T-helper 2 cell (primary cell): ENCODE measurements at regions not wholly inside any gene's neighbourhood (a gene's known extent, or its start where the extent isn't known, plus 50 kb on each side); places are given as distances from the start of the nearest gene placed in this dataset.
"Not testable (repeated sequence)": the region's sequence is repeated elsewhere in the genome, so short reads cannot be mapped to it uniquely, and the experiment has no call there.

Experiments used
- DNase-seq, 5 experiments: peaks; one replicate each; pipeline versions ENCODE4 v3.0.0 to v3.0.0-alpha.2; 2012 to 2022

- DNase-seq, result no peak
Measured at GRCh38 chrX:1906028-1906427, 291.2 kb downstream of the ASMT start.

- DNase-seq, result not testable (repeated sequence)
Measured at GRCh38 chrX:1908996-1909395, 294.1 kb downstream of the ASMT start.

GRCh38 chrX:1909419-1910206, 294.8 kb downstream of the ASMT start:
- no peak for DNase-seq

DNA sequence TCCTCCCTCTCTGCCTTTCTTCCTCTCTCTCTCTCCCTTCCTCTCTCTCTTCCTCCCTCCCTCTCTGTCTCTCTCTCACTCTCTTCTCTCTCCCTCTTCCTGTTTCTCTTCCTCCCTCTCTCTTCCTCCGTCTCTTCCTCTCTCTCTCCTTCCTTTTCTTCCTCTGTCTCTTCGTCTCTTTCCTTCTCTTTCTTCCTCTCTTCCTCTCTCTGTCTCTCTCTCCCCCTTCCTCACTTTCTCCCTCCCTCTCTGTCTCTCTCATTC, 295.3 kb downstream of the ASMT start:
- no peak for DNase-seq

- DNase-seq, result no peak
Measured at GRCh38 chrX:1911401-1912128, 296.7 kb downstream of the ASMT start.

DNA sequence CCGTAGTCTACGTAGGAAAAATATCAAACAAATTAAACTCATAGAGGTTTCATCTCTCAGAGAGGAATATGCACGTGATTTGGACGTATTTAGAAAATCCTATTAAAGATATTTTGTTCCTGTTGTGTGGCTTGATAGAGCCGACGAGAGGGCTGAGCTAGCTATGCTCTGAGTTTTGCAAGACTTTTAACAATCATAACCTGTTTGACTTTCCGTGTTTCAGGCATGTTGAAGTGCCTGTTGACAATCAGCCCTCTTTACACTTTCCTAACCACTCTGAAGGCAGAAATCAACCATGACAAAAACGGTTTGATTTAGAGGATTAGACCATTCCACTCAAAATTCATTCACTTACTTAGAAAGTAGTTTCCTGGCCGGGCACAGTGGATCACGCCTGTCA, 297.3 kb downstream of the ASMT start:
- DNase-seq, result no peak

GRCh38 chrX:1914606-1915365, 299.9 kb downstream of the ASMT start:
- DNase-seq, result no peak

DNA sequence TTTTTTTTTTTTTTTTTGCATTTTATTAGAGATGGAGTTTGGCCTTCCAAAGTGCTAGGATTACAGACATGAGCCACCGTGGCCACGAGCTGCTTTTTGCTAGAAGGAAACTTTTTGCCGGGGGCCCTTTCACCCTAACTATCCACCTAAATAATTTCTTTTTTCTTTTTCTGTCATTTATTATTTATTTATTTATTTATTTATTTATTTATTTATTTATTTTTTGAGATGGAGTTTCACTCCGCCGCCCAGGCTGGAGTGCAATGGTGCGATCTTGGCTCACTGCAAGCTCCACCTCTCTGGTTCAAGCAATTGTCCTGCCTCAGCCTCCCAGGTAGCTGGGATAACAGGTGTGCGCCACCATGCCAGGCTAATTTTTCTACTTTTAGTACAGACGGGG, 303.9 kb downstream of the ASMT start:
- no peak for DNase-seq

DNA sequence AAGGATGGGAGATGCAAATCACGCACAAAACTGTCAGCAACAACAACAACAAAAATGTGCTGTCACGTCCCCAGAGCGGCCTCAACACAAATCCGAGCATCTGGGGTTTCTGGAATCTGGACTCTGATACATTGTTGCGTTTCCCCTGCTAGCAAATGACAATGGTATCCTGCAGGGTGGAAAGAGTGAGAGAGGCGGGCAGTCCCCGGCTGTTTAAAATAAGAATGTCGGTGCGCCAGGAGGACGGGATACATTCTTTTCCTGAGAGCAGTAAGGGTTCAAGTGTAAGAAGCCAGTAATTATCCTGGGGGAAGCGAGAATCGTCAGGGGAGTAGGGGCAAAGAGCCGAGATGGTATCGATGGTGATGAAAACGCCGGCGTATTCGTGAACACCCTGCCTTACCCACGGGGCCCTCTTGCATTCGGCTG, 310.2 kb downstream of the ASMT start:
- no peak for DNase-seq

DNA sequence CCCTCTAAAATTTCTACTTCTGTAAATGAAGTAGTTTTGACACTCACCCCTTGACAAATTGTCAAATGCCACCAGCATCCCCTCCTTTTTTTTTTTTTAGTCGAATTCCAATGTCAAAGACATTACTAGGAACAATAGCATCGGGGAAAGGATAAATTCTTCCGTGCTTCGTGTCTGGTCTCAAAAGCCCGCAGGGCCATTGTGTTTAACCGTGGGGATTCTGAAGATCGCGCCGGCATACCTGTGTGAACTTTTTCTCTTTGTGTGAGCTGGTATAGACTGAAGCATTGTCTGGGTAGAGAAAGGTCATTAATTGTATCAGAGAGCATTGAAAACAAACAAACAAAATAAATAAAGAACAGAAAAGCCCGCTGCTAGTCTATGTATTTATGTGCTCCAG, 313.9 kb downstream of the ASMT start:
- no peak for DNase-seq

GRCh38 chrX:1932231-1932630, 317.4 kb downstream of the ASMT start:
- no peak for DNase-seq

- DNase-seq, result no peak
Measured at GRCh38 chrX:1933964-1934363, 319.1 kb downstream of the ASMT start.

DNA sequence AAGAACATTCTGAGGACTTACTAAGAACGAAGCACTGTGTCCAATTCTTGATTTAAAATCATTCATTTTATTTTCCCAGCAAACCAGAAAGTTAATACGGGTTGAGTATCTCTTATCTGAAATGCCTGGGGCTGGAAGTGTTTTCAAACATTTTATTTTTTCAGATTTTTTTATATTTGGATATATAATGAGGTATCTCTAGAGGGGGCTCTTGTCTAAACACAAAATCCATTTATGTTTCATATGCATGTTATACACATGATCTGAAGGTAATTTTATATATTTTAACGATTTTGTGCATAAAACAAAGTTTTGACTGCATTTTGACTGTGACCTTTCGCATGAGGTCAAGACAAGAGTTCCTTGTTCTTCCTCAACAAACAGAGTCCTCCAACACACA, 320.9 kb downstream of the ASMT start:
- DNase-seq, result no peak

- no peak for DNase-seq
Measured at GRCh38 chrX:1938190-1938589, 323.3 kb downstream of the ASMT start.

DNA sequence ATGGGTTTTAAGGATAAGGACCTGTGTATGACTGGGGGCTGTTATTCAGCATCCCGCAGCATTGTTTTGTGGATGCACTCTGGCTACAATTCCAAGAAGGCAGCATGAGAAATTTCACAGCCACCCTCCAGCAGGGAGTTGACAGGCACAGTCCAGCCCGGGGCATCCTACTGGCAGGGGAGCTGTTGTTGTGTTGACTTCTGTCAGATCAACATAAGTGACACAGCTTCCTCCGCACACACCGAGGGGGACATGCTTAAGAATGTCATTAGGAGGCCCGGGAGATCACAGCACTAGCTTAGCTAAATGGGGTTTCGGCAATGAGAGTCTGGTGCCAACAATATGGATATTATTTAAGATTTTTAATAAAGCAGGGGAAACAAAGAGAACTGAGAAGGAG, 326.5 kb downstream of the ASMT start:
- DNase-seq, result no peak

GRCh38 chrX:1945879-1946278, 331.0 kb downstream of the ASMT start:
- no peak for DNase-seq

- peak in 1 of 5 experiments; percentile 6 for DNase-seq
Measured at GRCh38 chrX:1946974-1947373, 332.1 kb downstream of the ASMT start.
